ENCODE measurements at regions not wholly inside any gene's neighbourhood (a gene's known extent, or its start where the extent isn't known, plus 50 kb on each side); places are given as distances from the start of the nearest gene placed in this dataset.

DNA sequence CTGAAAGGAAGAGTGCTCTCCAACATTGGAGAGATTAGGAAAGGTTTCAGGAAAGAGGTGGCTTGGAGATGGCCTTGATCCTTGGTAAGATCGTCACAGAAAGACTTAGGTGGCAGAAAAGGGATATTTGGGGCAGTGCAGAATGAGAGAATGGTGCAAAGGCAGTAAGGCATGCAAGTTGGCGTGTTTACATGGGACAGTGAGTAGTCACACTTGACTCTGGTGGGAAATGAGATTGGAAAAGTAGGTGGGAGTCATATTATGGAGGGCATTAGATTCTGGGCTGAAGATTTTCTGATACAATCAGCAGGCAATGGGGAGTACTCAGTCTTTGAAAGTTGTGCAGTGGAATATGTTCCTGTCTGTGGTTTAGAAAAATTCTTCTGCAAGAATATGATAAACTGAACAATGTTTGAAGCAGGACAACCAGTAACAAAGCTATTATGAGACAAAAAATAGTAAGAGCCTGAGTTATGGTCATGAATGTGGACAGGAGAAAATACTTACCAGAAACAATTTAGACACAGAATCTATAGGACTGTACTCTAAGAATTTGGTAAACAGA, 76.2 kb upstream of the ANKRD55 start:
- in situ Hi-C loops (cut with MboI) = no loop called here
- FAIRE-seq (no peak), ATAC-seq (no peak), DNase-seq (ENCODE audit: extremely low read depth in 1 of 4, low spot score in 3 of 4) (peak in 1 of 4 experiments; percentile 24)
- Histone ChIP-seq H3K9me1 (ENCODE audit: control insufficient read depth, insufficient read depth, low read length) (no peaks in the 10 kb centered on the region), H3K27ac (ENCODE audit: extremely low read depth, low read depth, low read length) (no peak overlapping the region), H3K4me3 (no peak overlapping the region), H3K36me3 (ENCODE audit: control insufficient read depth, insufficient read depth, low read length) (no peaks in the 10 kb centered on the region), H4K20me1 (replicated peaks; ENCODE audit: control insufficient read depth, insufficient read depth, low read length) (no peaks in the 10 kb centered on the region), H3K9me3 (replicated peaks; ENCODE audit: control insufficient read depth, insufficient read depth, low read depth, low read length) (peaks cover 5% of the 10 kb centered on the region; the same call in 1 of the 2 replicates), H3K27me3 (ENCODE audit: control insufficient read depth in 2 of 2, insufficient read depth in 2 of 2, low read length in 2 of 2) (no peaks in the 10 kb centered on the region; a peak in 1 of 5 replicates), H3K9ac (ENCODE audit: insufficient read depth in 1 of 2, low read depth in 2 of 2, low read length in 2 of 2) (no peak overlapping the region), H3K4me1 (replicated peaks in 1 of 2; ENCODE audit: control insufficient read depth in 2 of 2, insufficient read depth in 2 of 2, low read length in 2 of 2) (peaks cover 5 to 26% of the 10 kb centered on the region in 2 experiments), H2AFZ (ENCODE audit: low read depth, low read length) (no peak overlapping the region), H3K79me2 (ENCODE audit: control insufficient read depth, insufficient read depth, low read length) (no peaks in the 10 kb centered on the region), H3K4me2 (ENCODE audit: insufficient read depth, low read length) (no peak overlapping the region)
- BruUV-seq (replicated peaks) = no TSS peak
- POLR2A ChIA-PET = interaction anchor here (0.6 kb wide), 1 partner anchor 911 kb away, joined by 3 read pairs; no protein-coding TSS in a partner anchor
- CTCF ChIA-PET (ENCODE audit: low intra/inter-chr PET ratio) = no interaction called here
- intact Hi-C loops (cut with micrococcal nuclease) = no loop called here
- 55% methylated on average over 2 of the region's 2 CpGs for whole genome bisulfite sequencing (ENCODE audit: insufficient coverage, low coverage, missing lambda C conversion rate)
- TF ChIP-seq, protein P1, sequence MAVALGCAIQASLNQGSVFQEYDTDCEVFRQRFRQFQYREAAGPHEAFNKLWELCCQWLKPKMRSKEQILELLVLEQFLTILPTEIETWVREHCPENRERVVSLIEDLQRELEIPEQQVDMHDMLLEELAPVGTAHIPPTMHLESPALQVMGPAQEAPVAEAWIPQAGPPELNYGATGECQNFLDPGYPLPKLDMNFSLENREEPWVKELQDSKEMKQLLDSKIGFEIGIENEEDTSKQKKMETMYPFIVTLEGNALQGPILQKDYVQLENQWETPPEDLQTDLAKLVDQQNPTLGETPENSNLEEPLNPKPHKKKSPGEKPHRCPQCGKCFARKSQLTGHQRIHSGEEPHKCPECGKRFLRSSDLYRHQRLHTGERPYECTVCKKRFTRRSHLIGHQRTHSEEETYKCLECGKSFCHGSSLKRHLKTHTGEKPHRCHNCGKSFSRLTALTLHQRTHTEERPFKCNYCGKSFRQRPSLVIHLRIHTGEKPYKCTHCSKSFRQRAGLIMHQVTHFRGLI (CRISPR knock-in tag; IDR thresholded peaks at IDR 0.05) = no peak
- TF ChIP-seq TEAD4 (IDR thresholded peaks at IDR 0.05; ENCODE audit: low read length) (peak; percentile 78; the same call in 1 of the 2 replicates), TEAD4 (CRISPR knock-in tag; IDR thresholded peaks at IDR 0.05; ENCODE audit: borderline replicate concordance) (no peak), NBN (IDR thresholded peaks at IDR 0.05; ENCODE audit: low read depth) (peak; percentile 63; the same call in 1 of the 2 replicates), TRIM24 (IDR thresholded peaks at IDR 0.05) (peak in 1 of 2 experiments; percentile 53; a peak in 2 of 4 replicates), LEF1 (IDR thresholded peaks at IDR 0.05) (no peak; the same call in 1 of the 2 replicates), ZNF134 (CRISPR knock-in tag; conservative IDR thresholded peaks at IDR 0.05) (no peak), ZNF766 (CRISPR knock-in tag; conservative IDR thresholded peaks at IDR 0.05) (no peak), KLF16 (IDR thresholded peaks at IDR 0.05) (peak; percentile 68; the same call in 1 of the 2 replicates), ESRRA (IDR thresholded peaks at IDR 0.05; ENCODE audit: borderline replicate concordance, low read depth) (peak; percentile 37; the same call in 1 of the 2 replicates), MEIS2 (IDR thresholded peaks at IDR 0.05; ENCODE audit: partially characterized antibody) (peak; percentile 55), MTA2 (IDR thresholded peaks at IDR 0.05; ENCODE audit: low read depth) (peak; percentile 56; the same call in 1 of the 2 replicates), TEAD1 (CRISPR knock-in tag; IDR thresholded peaks at IDR 0.05) (peak in 1 of 2 experiments; percentile 78; a peak in 2 of 4 replicates), TAL1 (IDR thresholded peaks at IDR 0.05) (peak; percentile 64; the same call in 1 of the 2 replicates), SOX6 (IDR thresholded peaks at IDR 0.05) (peak; percentile 83), TBL1XR1 (IDR thresholded peaks at IDR 0.05; ENCODE audit: low read length in 2 of 2) (peak in 1 of 2 experiments; percentile 64; a peak in 1 of 4 replicates), RFX1 (IDR thresholded peaks at IDR 0.05) (no peak), TRIM28 (IDR thresholded peaks at IDR 0.05) (peak; percentile 43; the same call in 1 of the 2 replicates), EHMT2 (IDR thresholded peaks at IDR 0.05) (0 out of 2 replicates have a peak, but pooled peaks have one; percentile 37), TCF3 (CRISPR knock-in tag; IDR thresholded peaks at IDR 0.05) (peak; percentile 77)
- TF ChIP-seq, protein P2, sequence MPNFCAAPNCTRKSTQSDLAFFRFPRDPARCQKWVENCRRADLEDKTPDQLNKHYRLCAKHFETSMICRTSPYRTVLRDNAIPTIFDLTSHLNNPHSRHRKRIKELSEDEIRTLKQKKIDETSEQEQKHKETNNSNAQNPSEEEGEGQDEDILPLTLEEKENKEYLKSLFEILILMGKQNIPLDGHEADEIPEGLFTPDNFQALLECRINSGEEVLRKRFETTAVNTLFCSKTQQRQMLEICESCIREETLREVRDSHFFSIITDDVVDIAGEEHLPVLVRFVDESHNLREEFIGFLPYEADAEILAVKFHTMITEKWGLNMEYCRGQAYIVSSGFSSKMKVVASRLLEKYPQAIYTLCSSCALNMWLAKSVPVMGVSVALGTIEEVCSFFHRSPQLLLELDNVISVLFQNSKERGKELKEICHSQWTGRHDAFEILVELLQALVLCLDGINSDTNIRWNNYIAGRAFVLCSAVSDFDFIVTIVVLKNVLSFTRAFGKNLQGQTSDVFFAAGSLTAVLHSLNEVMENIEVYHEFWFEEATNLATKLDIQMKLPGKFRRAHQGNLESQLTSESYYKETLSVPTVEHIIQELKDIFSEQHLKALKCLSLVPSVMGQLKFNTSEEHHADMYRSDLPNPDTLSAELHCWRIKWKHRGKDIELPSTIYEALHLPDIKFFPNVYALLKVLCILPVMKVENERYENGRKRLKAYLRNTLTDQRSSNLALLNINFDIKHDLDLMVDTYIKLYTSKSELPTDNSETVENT (CRISPR knock-in tag; IDR thresholded peaks at IDR 0.05) = no peak
- TF ChIP-seq, protein P3, sequence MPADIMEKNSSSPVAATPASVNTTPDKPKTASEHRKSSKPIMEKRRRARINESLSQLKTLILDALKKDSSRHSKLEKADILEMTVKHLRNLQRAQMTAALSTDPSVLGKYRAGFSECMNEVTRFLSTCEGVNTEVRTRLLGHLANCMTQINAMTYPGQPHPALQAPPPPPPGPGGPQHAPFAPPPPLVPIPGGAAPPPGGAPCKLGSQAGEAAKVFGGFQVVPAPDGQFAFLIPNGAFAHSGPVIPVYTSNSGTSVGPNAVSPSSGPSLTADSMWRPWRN (IDR thresholded peaks at IDR 0.05; ENCODE audit: low read depth) = peak; percentile 74; the same call in 1 of the 2 replicates

Measured in K562 (cell line).